Fibroblast of villous mesenchyme (primary cell): ENCODE measurements at regions not wholly inside any gene's neighbourhood (a gene's known extent, or its start where the extent isn't known, plus 50 kb on each side); places are given as distances from the start of the nearest gene placed in this dataset.

Experiments used
- DNase-seq: peaks from one replicate; pipeline ENCODE4 v3.0.0-alpha.2; 2010; ENCODE audit warnings: low read depth
- H3K4me3 ChIP-seq: 2 replicates; pipeline ENCODE4 v1.5.1; 2011; ENCODE audit warnings: low read depth, mild to moderate bottlenecking, low read length
- CTCF ChIP-seq: IDR thresholded peaks from 2 replicates; pipeline ENCODE4 v1.5.1; 2012; ENCODE audit warnings: low read depth, mild to moderate bottlenecking, low read length; ENCODE audit not compliant: insufficient read depth

DNA sequence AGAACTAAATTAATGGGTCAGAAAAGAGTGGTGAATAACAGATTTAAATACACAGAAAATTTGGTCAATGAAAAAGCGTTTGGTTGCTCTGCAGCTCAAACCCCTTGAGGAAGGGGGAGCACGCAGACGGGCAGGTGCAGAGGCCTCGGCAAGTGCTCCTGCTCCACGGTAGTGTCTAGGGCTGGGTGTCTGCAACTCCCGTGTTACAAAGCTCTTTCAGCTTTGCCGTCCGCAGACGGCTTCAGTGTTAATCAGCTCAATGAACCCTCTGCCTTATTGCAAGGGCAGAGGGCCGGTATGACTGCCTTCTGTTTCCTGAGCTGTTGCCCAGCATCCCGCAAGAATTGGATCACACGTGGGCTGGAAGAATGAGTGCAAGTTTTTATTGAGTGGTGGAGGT is 125.7 kb upstream of the TRHDE start:
- TF ChIP-seq CTCF: no peak

DNA sequence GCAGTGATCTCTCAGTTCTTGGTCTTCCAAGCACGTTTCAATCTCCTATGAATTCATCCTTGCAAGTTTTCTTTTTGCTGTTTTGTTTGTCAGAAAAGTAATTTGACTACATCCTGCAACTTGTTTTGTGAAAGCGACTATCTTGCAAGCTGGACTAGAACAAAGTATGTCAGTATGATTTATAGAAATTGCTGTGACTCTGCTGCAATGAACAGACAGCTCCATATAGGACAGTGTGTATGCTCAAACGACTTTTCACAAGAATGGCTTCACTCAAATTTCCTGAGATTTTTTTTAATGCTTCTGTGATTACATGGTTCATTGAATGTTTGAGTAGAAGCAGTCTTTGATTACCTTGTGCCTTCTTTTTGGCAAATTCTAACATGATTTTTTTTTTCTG is 123.5 kb upstream of the TRHDE start:
- DNase-seq: no peak
- TF ChIP-seq CTCF: no peak
- H3K4me3 ChIP-seq: no peak overlapping the region

More for the DNA sequence above, 125.7 kb upstream of the TRHDE start:
- DNase-seq: no peak
- no peak overlapping the region for H3K4me3 ChIP-seq

DNA sequence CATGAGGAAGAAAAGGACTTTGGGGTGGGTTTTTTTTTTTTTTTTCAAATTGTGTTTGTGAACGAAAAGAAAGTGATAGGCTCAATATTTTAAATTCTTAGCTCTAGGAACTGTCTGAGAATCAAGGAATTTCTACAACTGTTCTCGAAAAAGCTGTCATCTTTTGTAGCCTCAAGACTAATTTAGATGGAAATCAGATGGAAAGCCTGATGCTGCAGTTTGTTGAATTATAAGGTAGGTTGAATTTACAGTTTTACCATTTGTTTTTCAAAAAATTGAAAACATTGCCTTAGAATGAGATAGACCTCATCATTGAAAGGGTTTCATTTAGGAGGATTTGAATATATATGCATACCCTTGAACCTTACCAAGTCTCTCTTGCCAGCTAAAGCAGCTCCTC is 109.3 kb upstream of the TRHDE start:
- DNase-seq: no peak
- H3K4me3 ChIP-seq: no peak overlapping the region
- no peak for TF ChIP-seq CTCF

DNA sequence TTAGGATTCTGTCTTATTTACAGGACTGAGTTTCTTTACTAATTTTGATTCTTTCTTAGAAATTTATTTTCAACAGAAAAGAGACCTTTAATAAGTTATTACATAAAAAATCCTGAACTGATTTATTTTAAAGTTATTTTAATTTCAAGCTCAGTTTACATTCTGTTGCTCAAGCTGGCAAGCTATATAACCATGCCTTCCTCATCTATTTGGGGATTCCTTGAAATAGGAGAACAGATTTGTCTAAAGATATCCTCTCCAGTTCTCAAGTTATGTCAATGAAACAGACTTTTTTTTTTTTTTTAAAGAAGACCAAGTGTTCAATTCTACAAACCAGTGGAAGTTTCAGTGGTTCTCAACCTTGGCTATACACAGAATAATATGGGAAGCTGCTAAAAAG is 103.3 kb upstream of the TRHDE start:
- no peak for TF ChIP-seq CTCF
- no peak for DNase-seq
- no peak overlapping the region for H3K4me3 ChIP-seq

- no peak for DNase-seq
- H3K4me3 ChIP-seq: no peak overlapping the region
- no peak for TF ChIP-seq CTCF
These were observed 98.2 kb upstream of the TRHDE start for GRCh38 chr12:72173974-72174373.

- no peak for DNase-seq
- no peak overlapping the region for H3K4me3 ChIP-seq
- TF ChIP-seq CTCF: no peak
These were observed 93.9 kb upstream of the TRHDE start for GRCh38 chr12:72178244-72178643.

GRCh38 chr12:72178871-72179270 is 93.3 kb upstream of the TRHDE start:
- DNase-seq: no peak
- no peak for TF ChIP-seq CTCF

More at GRCh38 chr12:72178871-72179270, 93.3 kb upstream of the TRHDE start:
- H3K4me3 ChIP-seq: no peak overlapping the region
